Endothelial cell of umbilical vein (primary cell): ENCODE measurements at regions not wholly inside any gene's neighbourhood (a gene's known extent, or its start where the extent isn't known, plus 50 kb on each side); places are given as distances from the start of the nearest gene placed in this dataset.

ENCODE experiments used
- BruUV-seq: library from RNA; stranded (reverse); fragments of 400-500 nt; replicated peaks from 2 replicates; lab custom pipeline; 2021; lab: Mats Ljungman, UMichigan
- CTCF ChIA-PET: fragments of 300-600, 350-600 bp; sonication (Branson Sonifier 250); formaldehyde crosslinking; loops from one replicate; lab custom pipeline; 2021; ENCODE audit warnings: antibody characterized with exemption, inconsistent platforms; lab: Charles Lee
- POLR2A ChIA-PET: fragments of 300-600, 350-600 bp; sonication (Branson Sonifier 250); formaldehyde crosslinking; loops from one replicate; lab custom pipeline; 2021; ENCODE audit warnings: antibody characterized with exemption, inconsistent platforms; lab: Charles Lee
- DNase-seq: peaks from one replicate; pipeline ENCODE4 v3.0.0-alpha.2; 2011; ENCODE audit warnings: low read depth, low spot score
- FAIRE-seq: peaks from 2 replicates; lab custom pipeline; 2011; peaks lifted over from hg19 to GRCh38; lab: Jason Lieb, UNC
- H2AFZ ChIP-seq: 2 replicates; pipeline ENCODE4 v1.6.0; 2012; ENCODE audit warnings: low read depth, low read length, control low read depth, inconsistent platforms
- H3K27ac ChIP-seq: 2 replicates; pipeline ENCODE4 v1.5.1; 2011; ENCODE audit warnings: low read depth, mild to moderate bottlenecking, control low read depth, low read length, moderate library complexity; ENCODE audit not compliant: insufficient read depth
- H3K27me3 ChIP-seq, 2 experiments: 2 replicates each; pipeline versions ENCODE4 v1.6.0 to v1.6.1; 2011; ENCODE audit warnings: low read length in 2 of 2, mixed read lengths in 1 of 2; ENCODE audit not compliant: control insufficient read depth in 2 of 2, insufficient read depth in 2 of 2
- H3K36me3 ChIP-seq, 2 experiments: 2 replicates in 1 of 2; 3 replicates in 1 of 2; pipeline ENCODE4 v1.5.1; 2011; ENCODE audit warnings: low read length in 2 of 2, mild to moderate bottlenecking in 1 of 2, moderate library complexity in 1 of 2; ENCODE audit not compliant: control insufficient read depth in 2 of 2, insufficient read depth in 2 of 2; ENCODE audit errors: extremely low read depth in 1 of 2
- H3K4me1 ChIP-seq: 3 replicates; pipeline ENCODE4 v1.5.1; 2011; ENCODE audit warnings: mild to moderate bottlenecking, low read length; ENCODE audit not compliant: control insufficient read depth, insufficient read depth; ENCODE audit errors: extremely low read depth
- H3K4me2 ChIP-seq: 2 replicates; pipeline ENCODE4 v1.6.1; 2011; ENCODE audit warnings: low read length, control low read depth, mixed read lengths; ENCODE audit not compliant: insufficient read depth
- H3K4me3 ChIP-seq, 3 experiments: fragments of 200-600 bp in 1 of 3; sonication (generic), shearing (Covaris generic) in 1 of 3; replicated peaks in 1 of 3; 2 replicates each; pipeline ENCODE4 v1.5.1; 2011 to 2016; ENCODE audit warnings: control low read depth in 3 of 3, low read length in 3 of 3, mild to moderate bottlenecking in 2 of 3, inconsistent platforms in 1 of 3, low read depth in 1 of 3, moderate library complexity in 1 of 3; ENCODE audit not compliant: insufficient read depth in 1 of 3
- H3K79me2 ChIP-seq: 2 replicates; pipeline ENCODE4 v1.6.0; 2012; ENCODE audit warnings: low read length, inconsistent platforms; ENCODE audit not compliant: control insufficient read depth, insufficient read depth
- H3K9ac ChIP-seq: replicated peaks from 2 replicates; pipeline ENCODE3; 2011; ENCODE audit warnings: low read length, control low read depth; ENCODE audit not compliant: insufficient read depth; ENCODE audit errors: extremely low read depth
- H3K9me1 ChIP-seq: replicated peaks from 3 replicates; pipeline ENCODE4 v1.6.0; 2011; ENCODE audit warnings: mild to moderate bottlenecking, low read length; ENCODE audit not compliant: control insufficient read depth, insufficient read depth; ENCODE audit errors: extremely low read depth
- H3K9me3 ChIP-seq: replicated peaks from 2 replicates; pipeline ENCODE4 v1.5.1; 2012; ENCODE audit warnings: low read length, inconsistent platforms; ENCODE audit not compliant: control insufficient read depth, insufficient read depth
- H4K20me1 ChIP-seq: replicated peaks from 2 replicates; pipeline ENCODE3; 2011; ENCODE audit warnings: mild to moderate bottlenecking, low read length; ENCODE audit not compliant: control insufficient read depth, insufficient read depth; ENCODE audit errors: extremely low read depth
- FOS ChIP-seq: IDR thresholded peaks from 2 replicates; pipeline ENCODE4 v1.6.1; 2011; ENCODE audit warnings: mild to moderate bottlenecking, low read length, moderate library complexity, borderline replicate concordance; ENCODE audit not compliant: insufficient read depth
- JUN ChIP-seq: IDR thresholded peaks from 2 replicates; pipeline ENCODE4 v1.6.1; 2011; ENCODE audit warnings: borderline replicate concordance, low read depth; ENCODE audit not compliant: insufficient read length, insufficient read depth
- POLR2A ChIP-seq: IDR thresholded peaks from 2 replicates; pipeline ENCODE4 v1.6.1; 2012; ENCODE audit warnings: low read depth, mild to moderate bottlenecking, control low read depth, low read length
- dilution Hi-C: fragments of 300-500 bp; cut with MboI; formaldehyde crosslinking; loops from one replicate; pipeline ENCODE4 v1.15.0; 2019; ENCODE audit warnings: low sequenced_read_pairs; ENCODE audit not compliant: extremely low pct_ligation_motif_present
- intact Hi-C: fragments of 100-400 bp; cut with micrococcal nuclease; formaldehyde crosslinking; loops from one replicate; pipeline ENCODE4 v1.10.0; 2022
- TF ChIP-seq, protein P1 (sequence below): IDR thresholded peaks from 2 replicates; pipeline ENCODE4 v1.6.1; 2011; ENCODE audit not compliant: insufficient read depth, insufficient read length
- TF ChIP-seq, protein P2 (sequence below), 2 donors: IDR thresholded peaks; 1 replicate in 1 of 2; 2 replicates in 1 of 2; pipeline ENCODE4 v1.5.1; 2011; ENCODE audit warnings: low read length in 2 of 2, mild to moderate bottlenecking in 2 of 2, moderate library complexity in 2 of 2, control low read depth in 1 of 2, inconsistent platforms in 1 of 2, low read depth in 1 of 2; ENCODE audit not compliant: insufficient read depth in 1 of 2; ENCODE audit errors: extremely low read depth in 1 of 2

DNA sequence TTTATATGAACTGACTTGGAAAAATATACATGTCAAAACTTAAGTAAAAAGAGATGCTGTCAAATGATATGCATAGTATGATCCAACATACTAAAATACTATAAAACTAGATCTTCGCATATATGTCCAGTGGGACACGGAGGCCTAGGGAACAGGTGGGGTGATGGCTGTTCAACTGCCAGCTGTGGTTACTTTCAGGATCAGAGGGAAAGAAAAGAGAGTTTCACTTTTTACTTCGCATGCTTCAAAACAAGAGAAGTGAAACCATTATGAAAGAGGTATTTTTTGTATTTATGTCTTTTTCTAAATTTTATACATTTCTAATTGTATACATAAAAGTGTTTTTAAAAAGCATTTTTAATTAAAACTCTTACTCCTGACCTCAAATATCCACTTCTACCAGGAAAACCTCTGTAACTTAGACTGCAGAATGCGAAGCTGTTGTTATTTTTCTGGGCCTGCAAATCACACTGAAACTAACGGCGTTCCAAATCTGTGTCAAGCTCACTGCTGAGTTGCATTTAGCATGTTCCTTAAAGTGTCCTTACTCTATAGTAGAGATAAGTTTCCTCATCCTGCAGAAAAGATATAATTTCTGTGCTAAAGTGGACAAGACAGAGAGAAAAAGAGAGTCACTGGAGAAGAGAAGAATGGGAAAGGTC is 97.8 kb upstream of the SLC35G4 start:
- no peak overlapping the region for H3K9ac ChIP-seq
- no peaks in the 10 kb centered on the region for H3K36me3 ChIP-seq
- no TSS peak for BruUV-seq
- H3K4me2 ChIP-seq = no peak overlapping the region
- DNase-seq (no peak), FAIRE-seq (no peak)
- no peaks in the 10 kb centered on the region for H3K79me2 ChIP-seq
- H4K20me1 ChIP-seq = no peaks in the 10 kb centered on the region
- H3K9me3 ChIP-seq = no peaks in the 10 kb centered on the region
- POLR2A ChIA-PET = no interaction called here
- CTCF ChIA-PET = interaction anchor here (0.9 to 2.0 kb wide), 3 partner anchors 42 to 201 kb away, joined by 3 to 29 read pairs (median 12); no protein-coding TSS in a partner anchor
- no peak overlapping the region for H3K27ac ChIP-seq
- dilution Hi-C loops (no loop called here), intact Hi-C loops (no loop called here)
- no peak overlapping the region for H2AFZ ChIP-seq
- H3K27me3 ChIP-seq = no peaks in the 10 kb centered on the region
- H3K4me1 ChIP-seq = peaks cover 3% of the 10 kb centered on the region
- TF ChIP-seq JUN = no peak
- TF ChIP-seq, protein P1, sequence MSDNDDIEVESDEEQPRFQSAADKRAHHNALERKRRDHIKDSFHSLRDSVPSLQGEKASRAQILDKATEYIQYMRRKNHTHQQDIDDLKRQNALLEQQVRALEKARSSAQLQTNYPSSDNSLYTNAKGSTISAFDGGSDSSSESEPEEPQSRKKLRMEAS = no peak
- H3K4me3 ChIP-seq = no peak overlapping the region
- H3K9me1 ChIP-seq = no peaks in the 10 kb centered on the region

DNA sequence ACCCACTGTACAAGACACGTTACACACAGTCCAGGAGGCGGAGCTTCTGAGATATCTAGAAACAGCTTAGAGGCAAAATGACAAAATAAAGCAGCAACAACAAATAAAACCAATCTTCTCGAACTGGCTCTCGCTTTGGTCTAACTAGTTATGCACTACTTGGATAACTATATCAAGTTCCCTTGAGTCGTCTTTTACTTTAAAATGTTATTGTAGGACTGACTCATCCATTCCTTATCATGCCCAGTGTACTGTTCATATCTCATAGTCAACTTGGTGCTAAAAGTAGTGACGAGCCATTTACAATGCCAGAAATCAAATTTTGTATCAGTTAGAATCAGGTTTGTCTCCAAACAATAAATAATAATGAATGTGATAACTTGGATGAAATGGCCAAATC is 102.5 kb upstream of the SLC35G4 start:
- FAIRE-seq = no peak
- dilution Hi-C loops = no loop called here

More for the DNA sequence above, 102.5 kb upstream of the SLC35G4 start:
- POLR2A ChIA-PET = no interaction called here
- DNase-seq = no peak
- Histone ChIP-seq H3K9ac (no peak overlapping the region), H3K27ac (no peak overlapping the region), H3K36me3 (no peaks in the 10 kb centered on the region), H3K4me3 (no peak overlapping the region), H3K9me3 (no peaks in the 10 kb centered on the region), H3K27me3 (no peaks in the 10 kb centered on the region), H3K4me1 (peaks cover 3% of the 10 kb centered on the region), H3K4me2 (no peak overlapping the region), H3K9me1 (no peaks in the 10 kb centered on the region), H2AFZ (no peak overlapping the region), H3K79me2 (no peaks in the 10 kb centered on the region), H4K20me1 (no peaks in the 10 kb centered on the region)
- TF ChIP-seq FOS (peak; percentile 29), POLR2A (no peak)
- TF ChIP-seq, protein P2, sequence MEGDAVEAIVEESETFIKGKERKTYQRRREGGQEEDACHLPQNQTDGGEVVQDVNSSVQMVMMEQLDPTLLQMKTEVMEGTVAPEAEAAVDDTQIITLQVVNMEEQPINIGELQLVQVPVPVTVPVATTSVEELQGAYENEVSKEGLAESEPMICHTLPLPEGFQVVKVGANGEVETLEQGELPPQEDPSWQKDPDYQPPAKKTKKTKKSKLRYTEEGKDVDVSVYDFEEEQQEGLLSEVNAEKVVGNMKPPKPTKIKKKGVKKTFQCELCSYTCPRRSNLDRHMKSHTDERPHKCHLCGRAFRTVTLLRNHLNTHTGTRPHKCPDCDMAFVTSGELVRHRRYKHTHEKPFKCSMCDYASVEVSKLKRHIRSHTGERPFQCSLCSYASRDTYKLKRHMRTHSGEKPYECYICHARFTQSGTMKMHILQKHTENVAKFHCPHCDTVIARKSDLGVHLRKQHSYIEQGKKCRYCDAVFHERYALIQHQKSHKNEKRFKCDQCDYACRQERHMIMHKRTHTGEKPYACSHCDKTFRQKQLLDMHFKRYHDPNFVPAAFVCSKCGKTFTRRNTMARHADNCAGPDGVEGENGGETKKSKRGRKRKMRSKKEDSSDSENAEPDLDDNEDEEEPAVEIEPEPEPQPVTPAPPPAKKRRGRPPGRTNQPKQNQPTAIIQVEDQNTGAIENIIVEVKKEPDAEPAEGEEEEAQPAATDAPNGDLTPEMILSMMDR (IDR thresholded peaks at IDR 0.05; ENCODE audit: extremely low read depth in 1 of 2, insufficient read depth in 1 of 2, low read depth in 1 of 2, low read length in 2 of 2) = no peak
- CTCF ChIA-PET = interaction anchor here (5.7 kb wide), 1 partner anchor 12 kb away, joined by 28 read pairs; no protein-coding TSS in a partner anchor
- intact Hi-C loops = no loop called here
- no TSS peak for BruUV-seq
